H1 (cell line): ENCODE measurements at regions not wholly inside any gene's neighbourhood (a gene's known extent, or its start where the extent isn't known, plus 50 kb on each side); places are given as distances from the start of the nearest gene placed in this dataset.

ENCODE experiments used
- GTF2F1 ChIP-seq: IDR thresholded peaks from 2 replicates; pipeline ENCODE4 v1.6.1; 2012; ENCODE audit warnings: low read depth, low read length, improper control_type of control experiment, borderline replicate concordance
- HDAC6 ChIP-seq: IDR thresholded peaks from one replicate; pipeline ENCODE4 v1.7.1; 2012; ENCODE audit warnings: low read depth, mild to moderate bottlenecking, inconsistent platforms, low read length, moderate library complexity
- KDM1A ChIP-seq: fragments of 200-600, 300-600 bp; sonication (generic); IDR thresholded peaks from 2 replicates; pipeline ENCODE4 v1.7.1; 2016; ENCODE audit warnings: mild to moderate bottlenecking, low read length, borderline replicate concordance
- NRF1 ChIP-seq: IDR thresholded peaks from 2 replicates; pipeline ENCODE4 v1.6.1; 2011; ENCODE audit warnings: mild to moderate bottlenecking, low read depth, low read length, improper control_type of control experiment

GRCh38 chr2:226011716-226012450 lies 612.4 kb downstream of the NYAP2 start (continued):
- no peak for TF ChIP-seq GTF2F1
- no peak for TF ChIP-seq HDAC6
- TF ChIP-seq KDM1A, result no peak
- TF ChIP-seq NRF1, result no peak
